Activated CD4-positive, alpha-beta T cell treated with anti-CD3 and anti-CD28 coated beads, Interleukin-2, amount 50 U/mL, for 24 hours (primary cell): ENCODE measurements at regions not wholly inside any gene's neighbourhood (a gene's known extent, or its start where the extent isn't known, plus 50 kb on each side); places are given as distances from the start of the nearest gene placed in this dataset.

Source experiments
- DNase-seq, 2 donors: peaks; one replicate each; pipeline ENCODE4 v3.0.0-alpha.2; 2020; ENCODE audit warnings: low read depth in 1 of 2, low spot score in 1 of 2

GRCh38 chr2:21253311-21254027, 129.7 kb downstream of the TDRD15 start:
- DNase-seq, result no peak

GRCh38 chr2:21254170-21254965, 130.6 kb downstream of the TDRD15 start:
- no peak for DNase-seq

GRCh38 chr2:21256006-21256405, 132.2 kb downstream of the TDRD15 start:
- no peak for DNase-seq

- no peak for DNase-seq
Observed at GRCh38 chr2:21257621-21258020, 133.9 kb downstream of the TDRD15 start.

GRCh38 chr2:21258082-21258481, 134.3 kb downstream of the TDRD15 start:
- DNase-seq, result no peak

- DNase-seq, result no peak
Observed at GRCh38 chr2:21260311-21260710, 136.5 kb downstream of the TDRD15 start.

- no peak for DNase-seq
Observed at GRCh38 chr2:21261591-21261990, 137.8 kb downstream of the TDRD15 start.

GRCh38 chr2:21262426-21262940, 138.7 kb downstream of the TDRD15 start:
- no peak for DNase-seq

GRCh38 chr2:21263622-21264021, 139.9 kb downstream of the TDRD15 start:
- DNase-seq, result no peak

- no peak for DNase-seq
Observed at GRCh38 chr2:21265752-21266151, 142.0 kb downstream of the TDRD15 start.

GRCh38 chr2:21267232-21267835, 143.6 kb downstream of the TDRD15 start:
- DNase-seq, result no peak

GRCh38 chr2:21268197-21268877, 144.6 kb downstream of the TDRD15 start:
- no peak for DNase-seq

GRCh38 chr2:21268878-21269224, 145.1 kb downstream of the TDRD15 start:
- DNase-seq, result no peak

- DNase-seq, result no peak
Observed at GRCh38 chr2:21269382-21269781, 145.6 kb downstream of the TDRD15 start.

GRCh38 chr2:21270083-21270491, 146.3 kb downstream of the TDRD15 start:
- no peak for DNase-seq

GRCh38 chr2:21270708-21271122, 146.9 kb downstream of the TDRD15 start:
- no peak for DNase-seq

- no peak for DNase-seq
Observed at GRCh38 chr2:21276163-21276562, 152.4 kb downstream of the TDRD15 start.

- no peak for DNase-seq
Observed at GRCh38 chr2:21277068-21278056, 153.6 kb downstream of the TDRD15 start.

GRCh38 chr2:21279525-21279924, 155.8 kb downstream of the TDRD15 start:
- no peak for DNase-seq

GRCh38 chr2:21280793-21281192, 157.0 kb downstream of the TDRD15 start:
- no peak for DNase-seq
